Psoas muscle (tissue), 7 donors: ENCODE measurements at regions not wholly inside any gene's neighbourhood (a gene's known extent, or its start where the extent isn't known, plus 50 kb on each side); places are given as distances from the start of the nearest gene placed in this dataset.

Experiments
- ATAC-seq, 4 donors: fragments of 200-7000 bp; cut with Tn5 transposase; one replicate each; pipeline ENCODE4 v1.9.1; 2020; ENCODE audit warnings: moderate library complexity in 3 of 4, mild to moderate bottlenecking in 2 of 4
- DNase-seq, 2 donors: peaks; one replicate each; pipeline ENCODE4 v3.0.0-alpha.2; 2020
- H3K27ac ChIP-seq: fragments of 200-600 bp; one replicate; pipeline ENCODE4 v1.8.0; 2022
- H3K27me3 ChIP-seq, 3 donors: fragments of 200-600 bp in 1 of 3; one replicate each; pipeline versions ENCODE4 v1.6.1 to v1.8.0; 2013 to 2022; ENCODE audit warnings: low read length in 2 of 3, mild to moderate bottlenecking in 2 of 3, moderate library complexity in 1 of 3; ENCODE audit not compliant: insufficient read depth in 3 of 3
- H3K36me3 ChIP-seq, 2 donors: fragments of 200-600 bp in 1 of 2; one replicate each; pipeline versions ENCODE4 v1.6.1 to v1.8.0; 2013 to 2022; ENCODE audit warnings: low read depth in 1 of 2, mild to moderate bottlenecking in 1 of 2, moderate library complexity in 1 of 2; ENCODE audit not compliant: insufficient read depth in 1 of 2
- H3K4me1 ChIP-seq: fragments of 200-600 bp; one replicate; pipeline ENCODE4 v1.8.0; 2022
- H3K4me3 ChIP-seq: fragments of 200-600 bp; one replicate; pipeline ENCODE4 v1.8.0; 2022; ENCODE audit warnings: mild to moderate bottlenecking
- H3K9me3 ChIP-seq: fragments of 200-600 bp; one replicate; pipeline ENCODE4 v1.8.0; 2022
- WGBS, 3 donors: extraction: QIAGEN DNeasy Blood & Tissue Kit; methylation state at CpG; one replicate each; pipeline versions ENCODE4 v1.1.6 to v1.1.7; 2013; 5-methylcytosine and 5-hydroxymethylcytosine counted together
- intact Hi-C, 2 donors: fragments of 100-400 bp; cut with DNase I; formaldehyde crosslinking; loops; one replicate each; pipeline versions ENCODE4 v1.11.0 to v1.14.2; 2022
- TF ChIP-seq, protein P1 (sequence below): fragments of 200-600 bp; IDR thresholded peaks from one replicate; pipeline ENCODE4 v1.8.0; 2022; ENCODE audit warnings: antibody characterized with exemption
- donor health status: healthy with polysubstance abuse.
- donor health status: DM: no; HTN: no; CAD: no; lungs with moderate emphysema.
- donor health status: Bipolar disorder and iron deficiency.
- donor health status: healthy.
- donor health status: DM: yes; HTN: yes; CAD: no.
- donor health status: DM: no; HTN: no; CAD: no.
- donor health status: DM: yes; HTN: yes; CAD: no.

DNA sequence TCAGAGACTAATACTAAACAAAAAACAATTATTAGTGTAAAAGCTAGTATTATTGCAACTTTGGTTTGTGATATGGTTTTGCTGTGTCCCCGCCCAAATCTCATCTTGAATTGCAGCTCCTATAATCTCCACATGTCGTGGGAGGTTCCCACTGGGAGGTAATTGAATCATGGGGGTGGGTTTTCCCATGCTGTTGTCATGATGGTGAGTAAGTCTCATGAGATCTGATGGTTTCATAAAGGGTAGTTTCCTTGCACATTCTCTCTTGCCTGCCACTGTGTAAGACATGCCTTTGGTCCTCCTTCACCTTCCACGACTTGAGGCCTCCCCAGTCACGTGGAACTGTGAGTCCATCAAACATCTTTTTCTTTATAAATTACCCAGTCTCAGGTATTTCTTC, 325.9 kb upstream of the DAB2 start:
- no peak for DNase-seq
- WGBS, 3 donors: 82 to 87% (median 86%) methylated on average over 4 of the region's 4 CpGs
- no peaks in the 10 kb centered on the region for H3K4me1 ChIP-seq
- intact Hi-C loops: no loop called here
- no peak for ATAC-seq
- no peak overlapping the region for H3K4me3 ChIP-seq
- H3K27me3 ChIP-seq: no peaks in the 10 kb centered on the region
- H3K36me3 ChIP-seq: no peaks in the 10 kb centered on the region
- TF ChIP-seq, protein P1, sequence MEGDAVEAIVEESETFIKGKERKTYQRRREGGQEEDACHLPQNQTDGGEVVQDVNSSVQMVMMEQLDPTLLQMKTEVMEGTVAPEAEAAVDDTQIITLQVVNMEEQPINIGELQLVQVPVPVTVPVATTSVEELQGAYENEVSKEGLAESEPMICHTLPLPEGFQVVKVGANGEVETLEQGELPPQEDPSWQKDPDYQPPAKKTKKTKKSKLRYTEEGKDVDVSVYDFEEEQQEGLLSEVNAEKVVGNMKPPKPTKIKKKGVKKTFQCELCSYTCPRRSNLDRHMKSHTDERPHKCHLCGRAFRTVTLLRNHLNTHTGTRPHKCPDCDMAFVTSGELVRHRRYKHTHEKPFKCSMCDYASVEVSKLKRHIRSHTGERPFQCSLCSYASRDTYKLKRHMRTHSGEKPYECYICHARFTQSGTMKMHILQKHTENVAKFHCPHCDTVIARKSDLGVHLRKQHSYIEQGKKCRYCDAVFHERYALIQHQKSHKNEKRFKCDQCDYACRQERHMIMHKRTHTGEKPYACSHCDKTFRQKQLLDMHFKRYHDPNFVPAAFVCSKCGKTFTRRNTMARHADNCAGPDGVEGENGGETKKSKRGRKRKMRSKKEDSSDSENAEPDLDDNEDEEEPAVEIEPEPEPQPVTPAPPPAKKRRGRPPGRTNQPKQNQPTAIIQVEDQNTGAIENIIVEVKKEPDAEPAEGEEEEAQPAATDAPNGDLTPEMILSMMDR: no peak
- no peak overlapping the region for H3K27ac ChIP-seq
- H3K9me3 ChIP-seq: no peaks in the 10 kb centered on the region

DNA sequence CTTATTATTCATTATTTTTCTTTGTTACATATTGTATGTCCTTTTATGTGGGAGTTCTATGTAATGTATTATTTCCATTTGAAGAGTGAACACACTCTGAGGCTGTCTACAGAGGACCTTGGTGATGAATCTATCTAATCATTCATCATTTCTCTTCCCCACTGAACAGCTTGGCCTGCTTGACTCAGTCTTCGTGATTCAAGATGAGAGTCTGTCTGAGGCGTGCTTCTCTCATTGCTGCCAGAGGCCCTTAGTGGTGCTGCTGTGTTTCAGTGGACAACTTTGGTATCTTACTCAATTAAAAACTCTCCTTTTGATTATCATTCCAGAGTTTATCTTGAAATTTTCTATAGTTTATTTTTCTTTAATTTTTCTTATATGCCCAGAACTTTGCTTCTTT, 318.1 kb upstream of the DAB2 start:
- 91 to 95% (median 92%) methylated on average over 2 of the region's 2 CpGs for WGBS, 3 donors
- H3K36me3 ChIP-seq: no peaks in the 10 kb centered on the region
- no peak overlapping the region for H3K27ac ChIP-seq
- no peak overlapping the region for H3K4me3 ChIP-seq
- intact Hi-C loops: no loop called here
- no peak for ATAC-seq
- no peaks in the 10 kb centered on the region for H3K27me3 ChIP-seq
- H3K4me1 ChIP-seq: no peaks in the 10 kb centered on the region
- TF ChIP-seq, protein P1: no peak
- H3K9me3 ChIP-seq: no peaks in the 10 kb centered on the region
- DNase-seq: no peak

DNA sequence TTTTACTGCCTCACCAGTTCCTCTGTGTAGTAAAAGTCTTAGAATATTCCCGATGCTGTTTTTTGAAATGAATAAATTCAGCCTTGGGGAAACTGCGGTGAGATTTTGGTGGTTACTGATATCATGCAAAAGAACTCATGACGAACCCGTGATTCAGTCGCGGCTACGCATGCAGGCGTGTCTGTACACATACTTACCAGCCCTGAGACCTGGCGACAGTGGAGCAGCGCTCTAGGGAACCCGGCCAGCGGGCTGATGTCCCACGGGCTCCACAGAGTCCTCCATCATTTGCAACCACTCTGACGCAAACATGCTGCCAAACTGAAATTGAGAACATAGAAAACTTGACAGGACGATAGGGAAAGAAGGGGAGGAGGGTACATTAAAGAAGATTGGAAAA, 315.6 kb upstream of the DAB2 start:
- no peak for ATAC-seq
- Histone ChIP-seq H3K9me3 (no peaks in the 10 kb centered on the region), H3K4me1 (no peaks in the 10 kb centered on the region), H3K36me3 (no peaks in the 10 kb centered on the region), H3K27ac (no peak overlapping the region), H3K27me3 (no peaks in the 10 kb centered on the region), H3K4me3 (no peak overlapping the region)
- 92 to 93% (median 93%) methylated on average over 15 of the region's 15 CpGs for WGBS, 3 donors
- no peak for DNase-seq
- TF ChIP-seq, protein P1: no peak
- intact Hi-C loops: no loop called here

DNA sequence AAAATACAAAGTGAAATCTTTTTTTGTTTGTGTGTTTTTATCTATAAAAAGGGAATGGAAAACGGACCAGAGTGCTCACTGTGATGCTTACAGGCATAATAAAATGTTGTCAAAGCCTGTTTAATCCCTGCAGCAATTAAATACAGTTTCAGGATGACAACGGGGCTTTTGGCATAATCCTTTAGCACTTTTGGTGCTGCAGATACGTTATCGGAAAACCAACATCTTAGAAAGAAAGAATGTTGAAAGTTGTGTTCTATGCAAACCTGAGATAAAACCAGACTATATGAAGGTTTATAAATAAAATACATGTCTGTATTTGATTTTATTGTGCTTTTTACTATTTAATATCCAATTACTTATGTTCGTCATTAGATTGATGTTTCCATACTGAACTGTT, 307.4 kb upstream of the DAB2 start:
- no peak for ATAC-seq
- H3K27me3 ChIP-seq: no peaks in the 10 kb centered on the region
- H3K4me1 ChIP-seq: no peaks in the 10 kb centered on the region
- no peak overlapping the region for H3K27ac ChIP-seq
- TF ChIP-seq, protein P1: no peak
- no peak overlapping the region for H3K4me3 ChIP-seq
- no peaks in the 10 kb centered on the region for H3K36me3 ChIP-seq
- WGBS, 3 donors: 70 to 73% (median 72%) methylated on average over 5 of the region's 5 CpGs
- intact Hi-C loops: no loop called here
- no peaks in the 10 kb centered on the region for H3K9me3 ChIP-seq
- DNase-seq: no peak

DNA sequence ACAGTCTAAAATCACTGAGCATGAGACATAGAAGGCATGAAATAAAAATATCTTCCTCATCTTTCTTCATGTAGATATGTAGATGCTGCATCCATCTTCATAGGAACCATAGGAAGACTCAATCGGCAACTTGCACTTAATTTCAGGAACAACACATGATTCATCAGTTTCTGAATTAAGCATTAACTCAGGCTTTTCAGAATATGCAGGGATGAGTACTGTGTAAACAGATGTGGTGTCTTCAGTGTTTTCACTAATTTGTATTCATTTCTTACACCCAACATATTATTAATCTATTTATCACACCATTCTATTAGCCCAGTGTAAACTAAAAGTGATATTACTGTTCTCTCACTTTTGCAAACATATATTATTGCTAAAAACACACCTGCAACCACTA, 305.9 kb upstream of the DAB2 start:
- Histone ChIP-seq H3K27me3 (no peaks in the 10 kb centered on the region), H3K4me1 (no peaks in the 10 kb centered on the region), H3K4me3 (no peak overlapping the region), H3K36me3 (no peaks in the 10 kb centered on the region), H3K9me3 (no peaks in the 10 kb centered on the region), H3K27ac (no peak overlapping the region)
- DNase-seq (no peak), ATAC-seq (no peak)
- intact Hi-C loops: no loop called here
- 93 to 94% (median 93%) methylated on average over 1 of the region's 1 CpG for WGBS, 3 donors
- TF ChIP-seq, protein P1: no peak
